Renal cortex interstitium (tissue), 11 donors: ENCODE measurements at regions not wholly inside any gene's neighbourhood (a gene's known extent, or its start where the extent isn't known, plus 50 kb on each side); places are given as distances from the start of the nearest gene placed in this dataset.
A peak's percentile ranks its signal among the peaks of the same experiment; 100 is the strongest.
"Not testable (repeated sequence)": the region's sequence is repeated elsewhere in the genome, so short reads cannot be mapped to it uniquely, and the experiment has no call there.

Experiments
- DNase-seq, 11 donors: peaks; one replicate each; pipeline ENCODE4 v3.0.0-alpha.2; 2013; ENCODE audit warnings: low read depth in 9 of 11, low spot score in 4 of 11; ENCODE audit errors: extremely low read depth in 1 of 11

DNA sequence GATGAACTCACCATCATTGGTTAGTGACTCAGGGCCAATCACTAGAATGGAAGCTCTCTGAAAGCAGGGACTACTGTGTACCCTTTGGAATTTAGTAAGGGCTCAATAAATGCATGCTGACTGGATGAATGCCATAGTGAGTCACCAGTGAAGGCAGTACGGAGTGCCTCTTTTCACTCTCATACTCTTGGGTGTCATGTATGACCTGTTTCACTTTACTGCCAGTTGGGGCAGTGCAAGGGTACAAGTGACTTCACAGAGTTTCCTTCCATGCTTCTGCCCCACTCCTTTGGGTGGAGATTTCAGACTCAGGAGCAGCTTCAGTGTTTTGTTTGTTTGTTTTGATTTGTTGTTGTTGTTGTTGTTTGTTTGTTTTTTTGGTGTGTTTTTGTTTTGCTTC is 57.7 kb downstream of the SOX3 start:
- DNase-seq = no peak

DNA sequence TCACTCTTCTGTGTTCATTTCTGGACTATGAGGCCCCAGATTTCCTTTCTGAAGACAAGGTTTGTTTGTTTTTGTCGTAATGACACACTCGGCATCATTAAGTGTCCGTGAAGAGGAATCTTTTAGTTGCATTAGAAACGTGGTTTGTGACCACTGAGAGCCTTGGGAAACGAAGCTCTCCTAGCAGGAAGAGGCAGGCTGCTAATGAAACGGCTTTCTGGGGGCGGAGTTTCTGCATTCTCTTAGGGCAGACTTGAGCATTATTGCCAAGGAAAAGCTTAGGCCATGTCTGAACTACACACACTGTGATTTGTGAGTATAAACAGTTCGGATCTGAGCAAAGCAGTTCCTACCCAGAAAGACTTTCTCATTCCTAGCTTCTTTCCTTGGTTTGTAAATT is 64.0 kb downstream of the SOX3 start:
- peak in 3 of 11 donors; percentile 2 to 24 (median 5) for DNase-seq

DNA sequence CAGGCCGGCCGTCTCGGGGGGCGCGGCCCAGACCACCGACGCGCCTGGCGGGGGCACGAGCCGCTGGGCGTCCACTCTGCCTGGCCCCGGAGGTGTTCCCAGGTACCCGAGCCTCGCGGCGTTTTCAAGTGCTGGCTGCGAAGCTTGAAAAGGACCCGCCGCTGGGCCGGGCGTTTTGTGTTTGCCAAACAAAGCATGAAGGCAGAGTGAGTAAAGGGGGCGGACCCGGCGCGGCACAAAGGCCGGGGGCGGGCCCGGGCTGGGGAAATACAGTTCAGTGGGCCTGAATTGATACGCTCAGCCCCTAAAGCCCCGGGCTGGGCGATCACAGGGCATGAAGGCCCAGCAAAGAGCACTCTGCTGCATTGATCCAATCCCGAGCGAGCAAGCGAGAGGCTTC is 65.4 kb downstream of the SOX3 start:
- DNase-seq = peak in 4 of 11 donors; percentile 2 to 25 (median 16)

DNA sequence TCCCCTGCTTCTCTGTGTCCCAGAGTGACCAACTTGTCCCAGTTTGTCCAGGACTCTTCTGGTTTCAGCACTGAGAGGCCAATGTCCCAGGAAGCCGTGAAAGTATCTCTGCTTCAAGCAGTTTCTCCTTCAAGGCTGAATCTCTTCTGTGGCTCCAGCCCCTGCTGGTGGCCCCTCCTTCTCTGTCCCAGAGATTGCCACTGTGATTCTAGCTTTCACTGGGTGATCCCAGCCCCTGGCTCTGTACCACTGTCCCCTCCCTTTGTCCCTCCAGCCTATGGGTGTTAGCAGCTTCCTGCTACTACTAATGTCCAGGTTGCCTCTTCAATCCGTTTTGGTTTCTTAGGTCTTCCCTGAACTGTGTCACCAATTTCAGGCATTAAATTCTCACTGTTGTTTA is 70.5 kb downstream of the SOX3 start:
- DNase-seq = no peak

DNA sequence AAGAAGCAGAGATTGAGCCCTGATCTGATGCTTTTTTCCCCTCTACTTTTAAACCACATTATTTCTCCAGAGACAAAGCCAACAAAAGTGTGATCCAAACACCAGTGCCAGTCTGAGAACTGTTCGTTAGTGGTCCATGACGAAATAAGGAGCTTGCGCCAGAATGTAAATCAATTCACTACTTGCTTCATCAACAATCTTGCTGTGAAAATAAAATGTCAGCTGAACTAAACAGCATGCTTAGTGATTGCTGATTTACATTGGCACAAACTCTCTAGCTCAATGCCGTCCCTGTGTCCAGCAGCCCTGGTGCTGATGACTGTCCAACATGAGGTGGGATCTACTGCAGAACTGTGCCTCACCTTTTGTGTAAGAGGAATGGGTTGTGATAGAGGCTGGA is 71.3 kb downstream of the SOX3 start:
- no peak for DNase-seq

DNA sequence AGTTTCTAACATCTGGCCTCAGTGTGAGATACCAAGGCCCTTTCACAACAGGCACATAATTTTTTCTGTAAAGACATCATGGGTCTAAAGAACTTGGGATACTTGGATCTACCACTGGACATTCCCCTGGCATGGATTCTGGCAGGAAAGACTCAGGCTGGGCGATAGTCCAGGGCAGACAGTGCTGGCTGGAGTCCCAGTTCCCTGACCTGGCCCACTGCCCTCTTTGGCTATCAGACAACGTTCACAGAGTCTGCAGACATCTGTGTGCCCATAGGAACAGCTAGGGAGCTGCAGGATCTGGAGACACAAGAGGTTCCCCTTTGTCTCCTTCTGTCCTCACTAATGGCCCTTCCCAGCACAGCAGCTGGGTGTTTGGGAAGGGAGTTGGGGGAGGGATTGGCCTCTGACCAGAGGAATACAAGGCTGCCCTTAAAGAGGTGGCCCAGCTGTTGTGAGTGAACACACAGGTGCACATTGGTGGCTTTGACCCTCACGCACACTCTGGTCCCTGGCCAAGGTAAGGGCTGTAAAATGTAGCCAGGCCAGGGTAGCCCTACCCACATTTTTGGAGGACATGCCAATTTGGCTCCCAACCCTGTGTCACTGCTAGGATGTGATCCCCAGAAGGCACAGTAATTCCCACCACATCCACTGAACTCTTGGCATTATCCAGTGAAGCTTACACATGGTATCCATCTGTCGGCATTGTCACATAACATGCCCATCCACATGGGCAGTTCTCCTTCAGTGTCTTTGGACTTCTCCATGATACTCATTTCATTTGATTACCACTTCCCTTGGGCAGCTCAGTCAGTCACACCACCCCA is 72.3 kb downstream of the SOX3 start:
- DNase-seq = no peak

DNA sequence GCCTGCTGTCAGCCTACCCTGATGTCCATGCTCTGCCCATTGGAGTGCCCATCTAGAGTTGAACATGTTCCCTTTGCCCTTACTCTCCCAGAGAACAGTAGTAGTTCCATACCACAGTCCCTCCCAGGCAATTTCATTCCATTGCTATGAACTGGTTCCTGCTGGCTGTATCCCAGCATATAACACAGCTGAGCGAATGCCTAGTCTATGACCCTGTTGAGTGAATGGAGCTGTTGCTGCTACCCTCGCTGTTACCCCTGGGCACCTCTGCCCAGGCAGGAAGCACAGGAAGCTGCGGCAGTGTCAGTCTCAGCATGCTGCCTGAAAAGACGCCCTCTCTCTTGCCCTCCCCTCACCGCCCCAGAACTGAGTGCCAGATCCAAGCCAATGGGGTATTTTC is 73.3 kb downstream of the SOX3 start:
- no peak for DNase-seq

DNA sequence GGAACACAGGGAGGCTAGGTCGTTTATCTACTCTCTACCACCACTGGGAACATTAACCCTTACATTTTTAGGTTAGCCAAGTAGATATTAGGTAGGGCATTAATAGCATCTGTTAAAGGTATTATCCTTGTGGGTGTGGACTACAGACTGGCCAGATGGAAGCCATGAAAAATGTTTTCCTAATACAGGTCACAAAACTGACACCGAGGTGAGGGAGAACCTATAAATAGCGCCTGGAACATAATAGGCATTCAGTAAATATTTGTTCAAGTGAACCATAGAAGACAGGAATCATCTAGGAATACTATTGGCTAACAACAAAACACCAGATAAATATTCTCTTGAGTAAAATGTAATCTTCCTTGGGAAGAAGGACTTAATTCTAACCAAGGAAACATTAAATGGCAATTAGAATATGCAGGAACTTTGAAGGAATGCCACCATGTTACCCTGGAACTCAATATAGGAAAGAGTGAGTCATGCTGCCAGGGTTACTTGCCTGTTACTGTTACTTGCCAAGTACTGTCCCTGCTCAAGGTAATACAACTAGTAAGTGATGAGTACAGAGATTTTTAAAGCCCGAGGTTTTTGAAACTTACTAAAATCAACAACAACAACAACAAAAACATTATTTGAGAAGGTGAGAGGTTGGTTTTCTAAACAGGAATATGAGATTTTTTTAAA is 79.0 kb downstream of the SOX3 start:
- DNase-seq = no peak

DNA sequence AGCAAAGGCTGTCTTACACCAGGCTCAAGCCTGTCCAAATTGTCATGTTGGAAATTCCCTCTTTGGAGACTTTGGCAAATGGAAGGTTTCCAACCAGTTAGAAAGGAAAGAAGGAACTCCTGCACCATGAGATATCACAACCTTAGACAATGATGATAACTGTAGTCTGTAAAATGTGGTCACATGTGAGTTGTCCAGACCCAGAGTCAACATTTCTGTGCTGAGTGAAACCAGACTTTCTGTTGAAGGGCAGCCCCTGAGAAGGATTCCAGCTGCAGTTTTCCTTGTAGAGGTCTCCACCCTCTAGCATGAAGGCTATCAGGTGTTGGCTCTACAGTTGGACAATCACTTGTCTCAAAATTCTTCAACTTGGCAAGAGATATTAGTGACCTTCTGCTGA is 82.4 kb downstream of the SOX3 start:
- DNase-seq = no peak

DNA sequence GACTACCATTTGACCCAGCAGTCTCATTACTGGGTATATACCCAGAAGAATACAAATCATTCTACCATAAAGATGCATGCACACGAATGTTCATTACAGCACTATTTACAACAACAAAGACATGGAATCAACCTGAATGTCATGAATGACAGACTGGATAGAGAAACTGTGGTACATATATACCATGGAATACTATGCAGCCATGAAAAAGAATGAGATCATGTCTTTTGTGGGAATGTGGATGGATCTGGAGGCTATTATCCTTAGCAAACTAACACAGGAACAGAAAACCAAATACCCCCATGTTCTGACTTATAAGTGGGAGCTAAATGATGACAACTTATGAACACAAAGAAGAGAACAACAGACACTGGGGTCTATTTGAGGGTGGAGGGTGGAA is 102.7 kb downstream of the SOX3 start:
- DNase-seq = not testable (repeated sequence)

DNA sequence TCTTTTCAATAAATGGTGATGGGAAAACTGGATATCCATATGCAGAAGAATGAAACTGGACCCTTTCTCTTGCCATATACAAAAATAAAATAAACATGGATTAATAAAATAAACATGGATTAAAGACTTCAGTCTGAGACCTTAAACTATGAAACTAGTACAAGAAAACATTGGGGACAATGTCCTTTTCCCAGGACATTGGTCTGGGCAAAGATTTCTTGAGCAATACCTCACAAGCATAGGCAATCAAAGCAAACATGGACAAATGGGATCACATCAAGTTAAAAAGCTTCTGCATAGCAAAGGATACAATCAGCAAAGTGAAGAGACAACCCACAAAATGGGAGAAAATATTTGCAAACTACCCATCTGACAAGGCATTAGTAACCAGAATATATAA is 108.5 kb downstream of the SOX3 start:
- not testable (repeated sequence) for DNase-seq

DNA sequence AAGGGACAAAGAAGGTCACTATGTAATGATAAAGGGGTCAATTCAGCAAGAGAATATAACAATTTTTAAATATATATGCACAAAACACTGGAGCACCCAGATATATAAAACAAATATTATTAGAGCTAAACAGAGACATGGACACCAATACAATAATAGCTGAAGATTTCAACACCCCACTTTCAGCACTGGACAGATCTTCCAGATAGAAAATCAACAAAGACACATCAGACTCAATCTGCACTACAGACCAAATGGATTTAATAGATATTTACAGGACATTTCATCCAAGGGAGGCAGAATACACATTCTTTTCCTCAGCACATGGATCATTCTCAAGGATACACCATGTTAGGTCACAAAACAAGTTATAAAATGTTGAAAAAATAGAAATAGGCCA is 111.4 kb downstream of the SOX3 start:
- no peak for DNase-seq

DNA sequence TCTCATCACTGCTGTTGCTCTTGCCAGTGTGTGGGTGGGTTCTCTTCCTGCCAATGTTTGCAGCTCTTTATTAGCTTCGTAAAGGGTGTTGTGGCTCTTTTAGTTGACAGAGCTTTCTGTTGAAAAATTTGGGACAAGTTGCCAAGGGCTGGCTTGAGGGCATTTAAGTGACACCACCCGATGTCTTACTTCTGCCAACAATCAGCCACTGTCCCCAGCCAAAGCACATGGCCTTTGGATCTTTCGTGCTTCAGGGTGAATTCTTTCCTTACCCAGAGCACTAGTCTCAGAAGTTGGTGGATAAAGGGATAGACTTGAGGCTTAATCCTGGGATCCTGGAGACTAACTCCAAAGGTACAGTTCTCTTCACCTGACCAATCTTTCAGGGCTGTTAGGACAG is 113.6 kb downstream of the SOX3 start:
- no peak for DNase-seq

DNA sequence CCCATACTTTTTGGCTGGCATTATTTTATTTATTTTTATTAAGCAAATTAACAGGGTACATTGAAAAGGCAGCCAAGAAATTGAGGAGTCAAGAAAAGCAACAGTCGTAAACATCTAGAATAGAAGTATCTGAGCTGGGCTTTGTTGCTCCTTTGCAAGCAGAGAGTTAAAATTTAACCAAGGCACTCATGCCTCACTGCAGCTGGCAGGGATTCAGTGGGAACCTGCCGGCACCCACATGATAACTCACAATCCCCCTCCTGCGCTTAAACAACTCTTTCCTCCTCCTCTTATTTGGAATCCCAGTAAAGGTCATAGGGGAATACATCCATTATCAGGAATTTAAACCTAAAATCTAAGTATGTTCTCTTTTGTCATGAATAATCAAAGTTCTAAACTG is 115.5 kb downstream of the SOX3 start:
- DNase-seq = peak in 4 of 11 donors; percentile 2 to 15 (median 11)

DNA sequence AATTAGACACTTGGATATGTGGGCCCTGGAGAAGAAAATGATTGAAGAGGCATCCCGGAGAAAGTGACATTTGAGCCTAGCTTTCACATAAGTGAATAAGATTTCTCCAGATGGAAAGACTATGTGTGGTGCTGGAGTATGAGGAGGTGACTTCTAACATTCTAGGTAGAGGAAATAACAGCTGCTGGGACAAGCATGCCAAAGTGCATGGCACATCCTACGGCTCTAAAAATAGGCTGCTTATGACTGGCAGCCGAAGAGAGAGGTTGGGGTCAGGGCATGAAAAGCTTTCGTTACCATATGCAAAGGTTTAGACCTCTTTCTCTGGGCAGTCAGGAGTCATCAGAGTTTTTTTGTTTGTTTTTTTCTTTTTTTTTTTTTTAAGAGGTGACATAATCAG is 142.0 kb downstream of the SOX3 start:
- no peak for DNase-seq

DNA sequence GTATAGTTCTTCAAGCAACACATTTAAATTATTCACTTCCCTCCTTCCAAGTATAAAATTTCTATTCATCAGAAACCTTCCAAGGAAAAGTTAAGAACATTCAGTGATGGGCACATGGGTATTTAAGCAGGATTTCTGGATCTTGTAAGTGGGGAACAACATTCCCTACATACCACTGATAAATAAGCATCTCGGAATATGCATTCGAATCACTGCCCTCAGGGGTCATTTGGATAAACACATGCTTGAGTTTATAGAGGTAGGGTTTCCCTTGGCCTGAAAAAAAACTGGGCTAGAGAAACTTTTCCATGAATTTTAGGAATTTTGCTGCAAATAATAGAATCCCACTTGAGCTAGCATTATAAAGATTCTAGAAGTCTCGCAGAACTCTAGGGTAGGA is 143.9 kb downstream of the SOX3 start:
- DNase-seq = no peak

DNA sequence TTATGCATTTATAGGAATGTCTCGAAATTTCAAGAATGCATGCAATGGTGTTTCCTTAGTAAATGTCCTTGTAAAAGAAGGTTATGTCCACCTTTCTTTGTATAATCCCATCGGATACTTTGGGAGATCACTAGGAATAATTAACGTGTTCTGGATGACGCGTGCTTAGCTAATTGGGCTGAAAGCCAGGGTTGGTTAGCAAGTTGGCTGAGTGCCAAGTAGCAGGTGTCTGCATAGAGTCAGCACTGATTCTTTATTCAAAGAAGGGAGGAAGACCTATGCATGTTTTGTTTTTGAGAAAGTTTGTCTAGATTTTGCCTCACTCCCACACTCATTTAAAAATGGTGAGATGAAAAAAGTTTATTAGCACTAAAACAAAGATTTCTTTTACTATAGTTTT is 144.6 kb downstream of the SOX3 start:
- no peak for DNase-seq

DNA sequence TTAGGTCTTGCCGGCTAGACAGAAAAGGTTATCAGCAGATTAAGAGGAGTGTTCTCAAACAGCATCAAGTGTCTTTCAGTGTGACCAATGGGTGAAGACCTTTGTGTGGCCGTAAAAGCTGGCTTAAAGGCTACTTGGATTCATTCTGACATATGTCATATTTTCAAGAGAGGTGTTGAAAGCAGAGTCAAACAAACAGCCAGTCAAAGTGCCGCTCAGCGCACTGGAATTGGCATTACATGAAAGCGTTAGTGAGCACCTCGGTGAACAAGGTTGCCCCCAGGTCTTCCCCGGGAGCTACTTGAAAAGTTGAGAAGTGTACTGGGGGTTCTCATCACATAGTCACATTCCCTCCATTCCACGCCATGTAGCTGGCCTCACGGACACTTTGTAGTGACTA is 148.9 kb downstream of the SOX3 start:
- no peak for DNase-seq

DNA sequence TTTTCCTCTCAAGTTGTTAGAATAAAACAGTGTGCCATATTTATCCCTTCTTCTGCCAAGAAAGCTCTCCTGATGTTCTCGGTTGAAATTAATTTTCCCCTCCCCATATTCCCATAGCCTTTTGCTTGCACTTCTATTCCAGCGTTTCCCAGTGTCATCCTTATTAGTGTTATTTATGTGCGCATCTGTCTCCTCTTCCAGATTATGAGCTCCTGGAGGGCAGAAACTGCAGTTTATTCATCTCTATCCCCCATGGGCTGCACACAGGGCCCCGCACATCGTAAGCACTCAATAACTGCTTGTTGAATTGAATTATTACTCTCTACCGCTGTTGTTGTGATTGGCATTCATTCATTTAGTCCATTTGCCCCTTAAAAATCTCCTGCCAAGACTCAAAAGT is 149.4 kb downstream of the SOX3 start:
- DNase-seq = no peak

DNA sequence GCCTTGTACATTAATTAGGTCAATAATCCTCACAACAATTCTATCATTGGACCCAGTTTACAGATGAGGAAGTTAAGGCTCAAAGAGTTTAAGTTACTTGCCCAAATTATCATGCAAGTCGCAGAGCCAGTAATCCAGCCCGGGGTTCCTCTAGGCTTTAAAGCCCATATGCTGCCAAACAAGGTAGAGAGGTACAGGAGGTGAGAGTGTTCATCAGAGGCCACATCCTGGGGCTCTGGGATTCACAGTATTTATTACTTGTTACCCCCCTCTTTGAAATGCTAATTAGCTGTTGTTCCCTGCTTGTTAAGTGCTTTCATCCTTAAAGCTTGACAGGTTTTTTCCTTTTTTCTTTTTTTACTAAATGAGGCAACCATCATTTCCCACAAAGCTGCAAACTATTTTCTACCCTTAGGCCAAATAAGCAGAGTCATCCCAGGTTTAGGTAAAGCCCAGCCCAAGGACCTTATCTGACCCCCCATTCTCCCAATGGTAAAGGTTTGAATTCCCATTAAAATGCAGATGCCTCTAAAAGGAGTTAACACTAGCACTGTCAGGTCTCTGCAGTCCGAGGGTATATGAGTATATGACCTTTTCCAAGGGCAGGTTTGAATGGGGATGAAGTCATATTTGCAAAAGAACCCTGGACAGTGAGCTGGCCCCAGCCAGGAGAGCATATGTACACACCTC is 150.3 kb downstream of the SOX3 start:
- DNase-seq = no peak
